ENCODE measurements at regions not wholly inside any gene's neighbourhood (a gene's known extent, or its start where the extent isn't known, plus 50 kb on each side); places are given as distances from the start of the nearest gene placed in this dataset.

DNA sequence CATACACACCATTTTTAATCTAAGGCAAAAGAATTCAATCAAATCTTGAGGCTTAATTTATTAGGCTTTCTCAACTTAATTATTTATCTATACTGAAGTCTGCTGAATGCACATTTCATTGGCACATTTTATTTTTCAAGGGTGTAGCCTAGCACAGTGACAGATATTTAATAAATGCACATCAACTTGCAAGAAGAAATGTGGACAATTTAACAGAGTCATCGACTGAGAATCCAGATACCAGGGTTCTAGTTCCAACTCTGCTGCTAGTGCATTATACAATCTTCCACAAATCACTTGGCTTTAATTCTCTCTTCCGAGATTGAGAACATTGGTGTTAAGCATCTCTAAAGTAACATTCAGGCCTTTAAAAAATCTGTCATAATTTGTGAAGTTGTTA is 88.5 kb upstream of the RBBP8 start:
- DNase-seq, result no peak

DNA sequence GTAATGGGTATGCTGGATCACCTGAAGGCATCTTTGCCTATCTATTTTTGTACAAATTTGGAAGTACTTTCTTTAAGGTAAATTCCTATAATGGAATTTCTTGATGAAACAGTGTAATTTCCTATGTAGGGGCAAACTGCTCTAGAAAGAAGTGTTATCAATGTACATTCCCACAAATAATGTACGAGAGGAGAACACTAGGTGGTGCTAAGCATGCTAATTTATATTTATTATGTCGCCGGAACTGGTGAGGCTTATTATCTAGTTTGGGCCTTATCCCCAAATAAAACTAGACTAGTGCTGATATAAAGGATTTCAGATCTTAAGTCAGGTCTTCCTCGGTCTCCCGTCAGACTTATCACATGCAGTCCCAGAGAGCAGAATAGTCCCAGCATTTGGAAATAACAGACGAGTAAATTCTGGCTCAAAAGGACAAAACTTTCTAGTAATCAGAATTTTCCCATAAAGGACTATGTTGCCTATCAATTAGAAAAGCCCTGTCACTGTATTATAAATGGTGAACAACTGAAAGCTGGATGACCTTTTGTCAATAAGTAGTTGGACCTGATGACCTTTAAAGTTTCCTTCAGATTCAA is 86.9 kb upstream of the RBBP8 start:
- DNase-seq, result no peak

DNA sequence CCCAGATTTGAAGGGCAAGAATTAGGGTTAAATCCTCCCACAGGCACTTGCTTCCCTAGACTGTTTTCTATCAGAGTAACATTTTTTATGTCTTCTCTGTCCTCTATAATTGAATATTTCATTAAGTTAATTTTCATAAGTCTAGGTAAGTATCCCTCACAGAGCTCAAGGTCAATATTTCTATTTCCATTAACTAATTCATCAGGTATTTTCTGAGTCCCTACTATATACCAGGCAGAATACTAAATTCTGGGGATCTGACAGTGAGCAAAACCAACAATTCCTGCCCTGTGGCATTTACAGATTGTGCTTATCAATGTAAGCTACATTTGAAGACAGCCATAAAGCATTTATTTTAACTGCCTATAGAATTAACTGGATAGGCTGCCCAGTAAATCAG is 86.4 kb upstream of the RBBP8 start:
- DNase-seq, result no peak

DNA sequence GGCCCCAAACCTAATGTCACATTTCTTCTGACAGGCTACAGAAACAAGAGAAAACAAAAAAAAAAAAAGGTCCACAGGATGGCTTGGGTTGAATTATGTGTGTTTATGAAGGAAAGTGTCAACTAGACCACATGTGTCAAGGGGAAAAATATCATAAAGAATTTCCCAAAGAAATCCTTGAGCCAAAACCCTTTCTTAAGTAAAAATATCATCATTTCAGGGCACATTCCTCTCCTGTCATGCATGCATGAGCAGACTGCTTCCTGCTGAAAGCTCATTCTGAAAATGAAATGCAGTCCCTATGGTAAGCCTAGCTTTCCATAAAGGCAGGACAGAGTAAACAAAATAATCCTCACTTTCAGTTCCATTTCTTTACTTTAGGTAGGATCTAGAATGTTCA is 85.7 kb upstream of the RBBP8 start:
- DNase-seq, result no peak

DNA sequence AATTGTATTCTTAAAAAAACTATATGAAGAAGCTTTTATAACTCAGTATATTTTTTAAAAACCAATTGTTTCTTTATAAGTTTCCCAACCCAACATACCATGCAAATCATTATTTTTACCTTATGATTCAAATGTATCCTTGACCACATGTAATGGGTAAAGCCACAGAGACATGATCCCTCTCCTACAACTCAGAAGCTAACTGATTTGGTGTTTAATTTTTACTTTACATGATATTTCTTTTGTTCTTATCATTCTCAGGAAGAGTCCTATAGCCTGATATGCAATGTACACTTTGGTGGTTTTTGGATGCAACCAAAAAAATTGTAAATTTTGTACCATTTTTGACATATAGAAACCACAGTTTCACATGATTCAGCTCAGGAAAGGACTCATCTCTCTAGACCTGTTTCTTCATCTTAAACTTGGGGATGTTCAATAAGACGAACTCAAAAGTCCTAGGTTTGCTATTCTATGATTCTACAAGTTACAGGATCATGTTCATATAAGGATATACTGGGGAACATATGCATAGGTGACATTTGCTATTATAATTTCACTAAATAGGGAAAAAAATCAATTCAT is 85.2 kb upstream of the RBBP8 start:
- no peak for DNase-seq

DNA sequence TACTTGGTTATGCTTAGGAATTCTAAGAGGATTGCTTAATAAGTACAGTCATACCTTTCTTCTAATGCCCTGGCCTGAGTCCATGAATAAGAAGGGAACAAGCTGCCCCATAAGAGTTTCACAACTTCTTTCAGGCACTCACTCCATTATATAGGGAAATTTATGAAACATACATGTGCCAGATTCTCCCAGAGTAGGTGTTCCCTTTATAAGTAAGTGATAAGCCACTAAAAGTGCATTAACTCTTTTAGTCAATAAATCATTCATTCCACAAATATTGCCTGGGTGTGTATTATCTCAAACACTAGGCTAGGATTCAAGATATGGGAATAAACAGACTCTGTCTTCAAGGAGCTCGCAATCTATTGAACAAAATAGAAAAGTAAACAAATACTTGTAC is 84.5 kb upstream of the RBBP8 start:
- no peak for DNase-seq

DNA sequence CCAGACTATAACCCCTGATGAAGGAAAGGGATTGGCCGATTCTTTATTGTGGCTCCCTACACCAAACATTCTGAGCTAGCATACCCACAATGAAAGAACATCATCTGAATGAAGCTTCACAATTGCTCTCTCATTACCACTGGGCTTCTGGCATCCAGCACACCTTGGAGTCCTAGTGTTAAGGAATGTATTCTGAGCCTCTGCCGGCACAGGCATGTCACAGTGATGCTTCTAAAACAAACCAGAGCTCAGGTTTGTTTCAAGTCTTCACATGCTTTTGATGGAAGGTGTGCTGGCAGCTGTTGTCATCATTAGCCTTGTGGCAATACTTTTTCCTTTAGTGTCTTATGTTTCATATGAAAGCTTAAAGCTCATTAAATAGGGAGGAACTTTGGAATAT is 76.3 kb upstream of the RBBP8 start:
- no peak for DNase-seq

DNA sequence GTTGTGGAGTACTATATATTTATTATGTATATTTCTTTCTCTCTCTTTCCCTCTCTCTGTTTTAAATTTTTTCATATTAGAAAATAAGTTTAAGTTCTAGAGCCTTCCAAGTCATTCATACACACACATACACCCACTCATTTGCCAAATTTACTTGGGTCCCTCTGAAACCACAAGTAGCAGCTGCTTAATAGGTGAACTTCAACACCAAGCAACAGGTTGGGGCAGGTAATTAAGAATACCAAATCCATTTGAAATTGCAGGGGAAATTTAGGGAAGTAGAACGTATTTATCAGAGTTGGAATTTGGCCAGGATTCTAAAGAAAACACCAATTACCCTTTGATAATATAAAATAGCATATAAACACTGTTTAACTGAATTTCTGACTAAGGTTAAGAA is 75.0 kb upstream of the RBBP8 start:
- DNase-seq, result no peak

DNA sequence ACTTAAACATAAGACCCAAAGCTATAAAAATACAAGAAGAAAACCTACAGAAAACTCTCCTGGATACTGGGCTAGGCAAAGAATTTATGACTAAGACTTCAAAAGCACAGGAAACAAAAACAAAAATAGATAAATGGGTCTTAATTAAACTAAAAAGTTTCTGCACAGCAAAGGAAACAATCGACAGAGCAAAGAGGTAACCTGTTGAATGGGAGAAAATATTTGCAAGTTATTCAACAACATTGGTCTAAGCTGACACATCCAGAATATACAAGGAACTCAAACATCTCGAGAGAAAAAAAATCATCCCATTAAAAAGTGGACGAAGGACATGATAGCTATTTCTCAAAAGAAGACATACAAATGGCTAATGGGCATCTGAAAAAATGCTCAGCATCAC is 72.3 kb upstream of the RBBP8 start:
- DNase-seq, result no peak

DNA sequence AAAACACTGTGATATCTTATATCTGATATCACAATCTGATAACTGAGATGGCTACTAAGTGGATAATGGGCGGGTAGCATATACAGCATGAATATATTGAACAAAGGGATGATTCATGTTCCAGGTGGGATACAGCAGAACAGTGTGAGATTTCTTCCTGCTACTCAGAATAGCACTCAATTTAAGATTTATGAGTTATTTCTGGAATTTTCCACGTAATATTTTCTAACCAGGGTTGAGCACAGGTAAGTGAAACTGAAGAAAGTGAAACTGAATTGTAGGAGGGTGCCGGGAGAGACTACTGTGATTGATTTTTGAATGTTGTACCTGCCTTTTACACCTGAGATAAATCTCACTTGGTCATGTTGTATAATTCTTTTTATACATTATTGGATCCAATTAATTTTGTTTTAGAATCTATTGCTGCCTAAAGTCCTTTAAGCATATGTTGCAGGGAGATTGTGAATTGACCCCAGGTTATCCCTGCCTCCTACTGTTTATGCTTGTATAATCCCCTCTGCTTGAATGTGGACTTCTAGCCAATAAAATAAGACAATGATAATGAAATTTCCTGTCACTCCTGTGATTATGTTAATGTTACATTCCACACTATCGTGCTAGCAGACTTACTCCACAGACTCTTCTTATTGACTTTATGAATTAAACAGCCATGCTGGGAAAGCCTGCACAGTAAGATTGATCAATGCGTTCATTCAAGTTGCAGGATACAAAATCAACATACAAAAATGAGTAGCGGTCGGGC is 67.6 kb upstream of the RBBP8 start:
- DNase-seq, result no peak

DNA sequence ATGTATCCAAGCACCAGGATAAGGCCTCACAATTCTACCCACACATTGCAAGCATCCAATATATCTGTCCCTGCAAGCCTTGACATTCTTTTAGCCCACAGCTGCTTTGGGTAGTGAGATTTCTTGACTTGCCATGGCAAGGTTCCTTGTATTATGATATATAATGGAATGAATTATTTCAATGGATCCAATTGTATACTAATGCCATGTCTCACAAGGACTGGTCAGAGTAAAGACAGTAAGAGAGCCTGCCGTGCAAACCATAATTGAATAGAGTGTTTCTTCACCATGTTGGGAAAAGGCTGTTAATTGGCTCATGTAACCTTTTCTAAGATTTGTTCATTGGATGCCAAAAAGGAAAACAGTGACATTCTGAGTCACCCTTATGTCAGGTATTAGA is 64.3 kb upstream of the RBBP8 start:
- DNase-seq, result no peak

DNA sequence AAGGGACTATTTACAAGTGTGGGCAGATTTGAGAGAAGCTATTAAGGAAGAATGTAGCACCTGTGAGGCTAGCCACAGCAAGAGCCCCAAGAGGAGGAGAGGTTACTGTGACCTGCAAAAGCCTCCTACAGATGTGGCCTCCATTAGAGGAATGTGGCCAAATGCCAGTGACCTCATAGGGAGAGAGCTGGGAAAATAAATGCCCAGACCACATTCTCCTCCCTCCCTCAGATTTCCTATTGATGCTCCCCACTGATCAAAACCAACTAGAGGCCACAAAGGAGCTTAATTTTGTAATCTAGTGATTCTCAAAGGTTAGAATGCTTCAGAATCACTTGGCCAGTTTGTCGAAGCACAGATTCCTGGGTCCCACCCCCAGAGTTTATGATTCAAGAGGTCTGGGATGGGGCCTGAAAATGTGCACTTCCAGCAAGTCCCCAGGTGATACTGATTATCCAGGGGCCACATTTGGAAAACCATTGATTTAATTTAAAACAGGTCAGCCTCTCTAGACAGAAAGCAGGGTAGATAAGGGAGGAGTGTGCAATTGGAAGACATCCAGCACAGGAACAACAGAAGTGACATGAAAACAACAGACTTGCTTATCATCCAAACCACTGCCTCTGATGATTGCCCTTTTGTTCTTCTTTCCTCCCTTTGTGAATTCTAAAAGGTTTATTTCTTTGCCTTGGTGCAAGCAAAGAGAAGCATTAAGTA is 61.2 kb upstream of the RBBP8 start:
- no peak for DNase-seq

DNA sequence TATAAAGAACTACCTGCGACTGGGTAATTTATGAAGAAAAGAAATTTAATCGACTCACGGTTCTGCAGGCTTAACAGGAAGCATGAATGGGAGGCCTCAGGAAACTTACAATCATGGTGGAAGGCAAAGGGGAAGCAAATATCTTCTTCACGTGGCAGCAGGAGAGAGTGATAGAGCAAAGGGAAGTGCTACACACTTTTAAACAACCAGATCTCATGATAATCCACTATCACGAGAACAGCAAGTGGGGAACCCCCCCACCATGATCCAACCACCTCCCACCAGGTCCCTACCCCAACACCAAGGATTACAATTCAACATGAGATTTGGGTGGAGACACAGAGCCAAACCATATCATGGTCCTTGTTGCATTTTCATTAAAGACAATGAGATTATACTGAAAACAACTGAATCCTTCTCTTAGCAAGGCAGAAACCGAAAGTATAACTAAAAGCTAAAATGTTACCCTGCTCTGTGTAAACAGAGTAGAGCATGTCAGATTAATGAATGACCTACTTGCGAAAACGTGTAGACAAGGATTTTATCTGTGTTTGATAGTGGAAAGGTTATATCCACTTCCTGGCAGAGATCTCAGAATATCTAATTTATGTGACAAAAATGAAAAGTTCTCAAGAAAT is 60.1 kb upstream of the RBBP8 start:
- no peak for DNase-seq

DNA sequence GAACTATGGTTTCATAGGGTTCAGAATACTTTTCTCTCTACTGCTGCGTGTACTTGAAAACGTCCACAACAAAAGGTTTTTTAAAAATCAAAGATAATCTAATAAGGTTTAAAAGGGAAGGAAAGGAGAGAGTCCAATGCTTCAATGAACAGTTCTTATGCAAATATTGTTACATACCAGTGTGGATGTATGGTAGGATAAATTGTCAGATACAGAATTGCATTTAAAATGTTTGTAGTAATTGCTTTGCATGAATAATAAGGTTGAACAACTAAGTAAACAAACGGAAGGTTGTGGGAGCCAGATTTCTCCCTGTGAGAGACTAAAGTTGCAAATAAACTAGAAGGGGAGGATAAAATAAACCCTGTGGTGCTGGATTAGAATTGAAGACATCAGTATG is 53.8 kb upstream of the RBBP8 start:
- no peak for DNase-seq

DNA sequence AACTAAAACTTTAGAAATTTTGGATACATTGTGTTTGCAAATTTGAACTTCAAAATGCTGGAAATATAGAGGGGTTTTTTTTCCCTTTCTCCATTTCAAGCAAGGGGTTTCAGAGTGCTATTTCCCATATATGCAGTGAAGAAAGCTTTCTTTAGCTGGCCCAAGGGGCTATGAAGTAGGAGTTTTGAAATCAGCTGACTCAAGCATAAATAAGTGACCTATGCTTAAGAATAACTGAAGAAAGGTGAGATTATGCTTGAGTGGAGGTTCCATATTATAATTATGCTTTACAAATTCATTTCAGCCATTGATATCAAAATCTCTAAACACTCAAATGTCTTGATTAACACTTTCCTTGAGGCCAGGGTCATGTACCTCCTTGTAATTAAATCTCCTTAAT is 51.0 kb upstream of the RBBP8 start:
- no peak for DNase-seq

DNA sequence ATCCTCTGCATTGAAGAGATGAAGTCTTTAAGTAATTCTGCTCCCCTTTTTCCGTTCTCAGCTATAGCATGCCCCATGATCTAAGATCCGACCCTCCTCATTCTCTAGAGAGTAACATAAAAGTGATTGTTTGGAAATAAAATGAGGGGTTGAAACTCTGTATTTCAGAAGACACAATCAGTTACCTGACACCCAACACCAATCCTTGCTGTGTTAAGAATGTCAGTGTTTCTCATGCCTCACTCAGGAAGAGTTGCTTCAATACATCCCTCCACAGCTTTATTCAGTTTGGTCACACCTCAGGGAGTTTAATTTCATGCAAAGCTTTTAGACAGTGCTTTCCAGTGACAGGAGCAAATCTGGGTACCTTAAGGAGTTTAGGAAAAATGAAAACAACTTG is 49.9 kb upstream of the RBBP8 start:
- no peak for DNase-seq
